ENCODE measurements at regions not wholly inside any gene's neighbourhood (a gene's known extent, or its start where the extent isn't known, plus 50 kb on each side); places are given as distances from the start of the nearest gene placed in this dataset.
A peak's percentile ranks its signal among the peaks of the same experiment; 100 is the strongest.

DNA sequence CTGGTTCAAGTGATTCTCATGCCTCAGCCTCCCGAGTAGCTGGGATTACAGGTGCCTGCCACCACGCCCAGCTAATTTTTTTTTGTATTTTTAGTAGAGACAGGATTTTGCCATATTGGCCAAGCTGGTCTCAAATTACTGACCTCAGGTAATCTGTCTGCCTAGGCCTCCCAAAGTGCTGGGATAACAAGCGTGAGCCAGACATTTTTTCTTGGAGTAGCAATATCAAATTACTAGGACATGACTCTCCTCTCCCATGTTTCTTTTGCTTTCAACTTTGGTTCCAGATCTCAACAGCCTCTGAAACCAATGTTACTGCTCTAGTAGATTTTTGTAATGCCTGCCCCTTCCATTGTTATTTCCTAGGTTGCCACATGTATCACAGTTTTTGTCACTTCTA lies 462.0 kb downstream of the GBE1 start:
- no peak for DNase-seq (ENCODE audit: low read depth in 1 of 2, low spot score in 1 of 2)
- in situ Hi-C loops (cut with HindIII; ENCODE audit: low pct_unique_long_range_greater_than_20kb, low sequenced_read_pairs) = no loop called here
- TF ChIP-seq JUND (IDR thresholded peaks at IDR 0.05; ENCODE audit: low read depth) = no peak

DNA sequence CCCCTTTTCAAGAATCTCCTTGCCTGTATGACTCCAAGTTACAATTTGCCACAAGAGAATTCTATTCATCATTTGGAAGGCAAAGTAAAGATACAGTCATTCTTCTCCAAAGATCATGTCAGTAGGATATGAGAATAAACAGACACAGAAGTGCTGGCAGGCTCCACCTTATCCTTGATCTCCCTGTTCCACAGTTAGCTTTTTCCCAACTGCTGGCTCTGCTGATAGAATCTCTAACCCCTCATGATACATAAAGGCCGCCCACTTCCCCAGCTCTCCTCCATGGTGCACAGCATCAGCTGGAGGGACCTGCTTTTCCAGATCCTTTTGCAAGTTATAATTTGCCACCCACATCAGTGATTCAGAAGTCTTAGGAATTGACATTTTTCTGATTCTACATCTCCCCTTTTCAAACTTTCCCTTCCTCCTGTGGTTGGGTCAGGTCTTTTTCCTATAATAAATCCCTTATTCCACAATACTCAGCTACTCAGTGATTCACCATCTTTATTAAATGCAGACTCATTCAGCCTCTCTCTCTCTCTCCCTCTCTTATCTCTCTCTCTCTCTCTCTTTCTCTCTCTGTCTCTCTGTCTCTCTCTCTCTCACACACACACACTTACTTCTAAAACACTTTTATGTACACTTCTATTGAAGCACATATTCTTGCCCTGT lies 465.4 kb downstream of the GBE1 start:
- DNase-seq (ENCODE audit: low read depth in 1 of 2, low spot score in 1 of 2) = peak in 1 of 2 experiments; percentile 0
- no peak for TF ChIP-seq JUND (IDR thresholded peaks at IDR 0.05; ENCODE audit: low read depth)
- in situ Hi-C loops (cut with HindIII; ENCODE audit: low pct_unique_long_range_greater_than_20kb, low sequenced_read_pairs) = no loop called here

DNA sequence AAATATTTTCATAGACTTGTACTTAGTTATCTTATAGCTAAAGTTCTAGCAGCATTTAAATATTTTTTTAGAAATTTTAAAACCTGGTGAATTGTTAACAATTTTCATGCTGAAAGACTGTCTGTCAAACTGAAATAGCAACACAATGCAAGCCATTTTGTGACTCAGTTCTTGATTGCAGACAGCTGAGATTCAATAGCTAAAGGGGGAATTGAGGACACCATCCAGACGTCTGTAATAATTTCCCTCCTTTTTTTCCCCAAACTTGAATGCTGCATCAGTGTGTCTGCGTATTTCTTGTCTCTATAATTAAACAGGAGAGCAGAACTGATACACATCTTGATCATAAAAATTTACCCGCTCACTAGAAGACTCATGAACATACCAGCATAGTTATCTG lies 468.3 kb downstream of the GBE1 start:
- in situ Hi-C loops (cut with HindIII; ENCODE audit: low pct_unique_long_range_greater_than_20kb, low sequenced_read_pairs) = no loop called here
- no peak for TF ChIP-seq JUND (IDR thresholded peaks at IDR 0.05; ENCODE audit: low read depth)
- DNase-seq (ENCODE audit: low read depth in 1 of 2, low spot score in 1 of 2) = no peak

DNA sequence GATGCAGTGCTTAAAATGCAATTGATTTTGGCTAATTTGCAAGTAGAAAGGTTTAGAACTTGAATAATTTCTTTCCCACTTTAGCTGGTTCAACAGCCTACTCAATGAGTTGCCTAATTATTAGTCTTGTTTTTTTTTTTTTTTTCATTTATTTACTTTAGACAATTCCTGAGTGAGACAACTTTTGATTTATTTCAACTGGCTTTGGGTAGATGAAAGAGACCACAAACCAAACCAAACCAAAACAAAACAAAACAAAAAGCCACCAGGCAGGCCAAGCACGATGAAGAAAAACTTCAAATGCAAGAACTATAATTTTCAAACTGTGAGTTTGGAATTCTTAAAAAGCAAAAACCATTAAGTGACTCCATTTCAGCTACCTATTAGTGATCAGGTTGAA lies 469.9 kb downstream of the GBE1 start:
- in situ Hi-C loops (cut with HindIII; ENCODE audit: low pct_unique_long_range_greater_than_20kb, low sequenced_read_pairs) = no loop called here
- TF ChIP-seq JUND (IDR thresholded peaks at IDR 0.05; ENCODE audit: low read depth) = no peak
- no peak for DNase-seq (ENCODE audit: low read depth in 1 of 2, low spot score in 1 of 2)

DNA sequence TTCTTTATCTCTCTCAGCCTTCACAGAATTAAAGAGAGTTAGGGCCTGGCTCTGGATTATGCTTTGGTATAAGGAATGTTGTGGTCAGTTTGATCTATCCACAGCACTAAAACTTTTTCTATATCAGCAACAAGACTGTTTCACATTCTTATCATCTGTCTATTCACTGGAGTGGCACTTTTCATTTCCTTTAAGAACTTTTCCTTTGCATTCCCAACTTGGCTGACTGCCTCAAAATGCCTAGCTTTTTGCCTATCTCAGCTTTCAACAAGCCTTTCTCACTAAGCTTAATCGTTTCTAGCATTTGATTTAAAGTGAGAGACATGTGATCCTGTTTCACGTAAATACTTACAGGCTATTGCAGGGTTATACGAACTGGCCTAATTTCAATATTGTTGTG lies 471.8 kb downstream of the GBE1 start:
- no peak for DNase-seq (ENCODE audit: low read depth in 1 of 2, low spot score in 1 of 2)
- in situ Hi-C loops (cut with HindIII; ENCODE audit: low pct_unique_long_range_greater_than_20kb, low sequenced_read_pairs) = no loop called here
- TF ChIP-seq JUND (IDR thresholded peaks at IDR 0.05; ENCODE audit: low read depth) = no peak

DNA sequence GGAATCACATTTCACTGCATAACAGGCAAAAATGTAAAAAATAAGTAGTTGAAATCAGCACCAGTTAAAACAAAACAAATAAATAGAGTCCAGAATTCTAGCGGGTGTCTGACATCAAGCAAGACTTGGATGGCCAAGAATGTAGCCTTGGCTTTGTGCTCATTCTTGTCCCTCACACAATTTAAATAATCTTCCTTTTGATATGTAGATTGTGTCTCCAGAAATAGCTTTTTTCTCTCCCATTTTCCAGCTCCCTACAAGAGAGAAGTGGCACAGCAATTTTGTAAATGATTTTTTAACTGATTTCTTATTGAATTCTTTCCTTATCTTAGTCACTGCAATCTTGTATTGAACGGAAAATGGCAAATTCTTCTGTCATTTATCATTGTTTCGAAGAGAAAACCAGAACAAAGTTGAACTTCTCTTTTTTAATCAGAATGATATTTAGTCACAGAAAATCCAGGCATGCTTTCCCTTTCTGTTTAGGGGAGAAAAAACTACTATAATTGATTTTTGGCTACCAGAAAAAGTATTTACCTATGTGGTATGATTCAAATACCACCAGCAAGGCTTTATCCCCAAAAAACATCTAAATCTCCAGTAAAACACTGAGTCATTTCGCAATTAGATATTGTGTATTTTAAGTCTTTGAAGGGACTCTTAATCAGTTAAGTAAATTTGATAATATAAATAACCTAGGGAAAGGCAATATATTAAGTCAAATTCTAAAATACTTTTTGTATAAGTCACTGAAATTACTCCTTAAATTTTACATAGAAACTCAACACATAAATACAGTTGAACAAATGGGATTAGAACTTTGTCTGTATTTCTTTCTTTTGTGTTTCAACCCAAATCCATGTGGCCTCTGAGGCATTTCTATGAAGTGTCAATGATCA lies 481.7 kb downstream of the GBE1 start:
- in situ Hi-C loops (cut with HindIII; ENCODE audit: low pct_unique_long_range_greater_than_20kb, low sequenced_read_pairs) = no loop called here

DNA sequence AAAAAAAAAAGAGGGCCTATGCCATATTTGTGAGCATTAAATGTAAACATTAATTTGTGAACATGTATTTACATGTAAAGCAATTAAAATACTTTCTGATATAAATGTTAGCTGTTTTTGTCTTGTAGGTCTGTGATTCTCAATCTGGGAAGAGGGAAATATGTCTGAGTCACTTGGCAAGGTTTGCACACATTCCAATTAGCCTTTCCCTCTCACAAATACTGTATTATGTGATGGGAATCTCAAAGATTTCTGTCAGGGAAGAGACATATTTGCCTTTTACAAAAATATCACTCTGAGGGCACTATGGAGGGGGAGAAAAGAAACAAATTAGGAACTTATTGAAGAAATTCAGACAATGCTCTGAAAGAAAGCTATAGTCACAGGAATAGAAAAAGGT lies 483.6 kb downstream of the GBE1 start:
- in situ Hi-C loops (cut with HindIII; ENCODE audit: low pct_unique_long_range_greater_than_20kb, low sequenced_read_pairs) = no loop called here

More for the DNA sequence above, 481.7 kb downstream of the GBE1 start:
- no peak for TF ChIP-seq JUND (IDR thresholded peaks at IDR 0.05; ENCODE audit: low read depth)
- DNase-seq (ENCODE audit: low read depth in 1 of 2, low spot score in 1 of 2) = no peak

DNA sequence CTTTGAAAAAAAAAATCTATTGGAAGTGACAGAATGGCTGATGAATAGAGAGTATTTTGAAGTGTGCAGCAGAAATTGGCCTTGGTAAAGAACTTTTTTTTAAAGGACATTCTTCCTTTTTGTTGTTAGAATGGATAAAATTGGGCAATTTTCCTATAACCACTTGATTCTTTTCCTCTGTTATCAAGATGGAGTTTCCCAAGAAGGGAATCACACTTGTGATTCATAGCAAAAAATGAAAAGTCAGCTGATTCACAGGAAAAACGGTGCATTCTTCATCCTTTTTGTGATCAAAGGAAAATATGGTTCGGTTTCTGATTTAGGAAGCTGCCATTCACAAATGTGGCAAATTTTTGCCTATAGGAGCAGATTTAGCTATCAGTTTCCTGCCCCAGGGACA lies 486.8 kb downstream of the GBE1 start:
- in situ Hi-C loops (cut with HindIII; ENCODE audit: low pct_unique_long_range_greater_than_20kb, low sequenced_read_pairs) = no loop called here
- TF ChIP-seq JUND (IDR thresholded peaks at IDR 0.05; ENCODE audit: low read depth) = no peak
- no peak for DNase-seq (ENCODE audit: low read depth in 1 of 2, low spot score in 1 of 2)

More for the DNA sequence above, 483.6 kb downstream of the GBE1 start:
- no peak for TF ChIP-seq JUND (IDR thresholded peaks at IDR 0.05; ENCODE audit: low read depth)
- no peak for DNase-seq (ENCODE audit: low read depth in 1 of 2, low spot score in 1 of 2)

DNA sequence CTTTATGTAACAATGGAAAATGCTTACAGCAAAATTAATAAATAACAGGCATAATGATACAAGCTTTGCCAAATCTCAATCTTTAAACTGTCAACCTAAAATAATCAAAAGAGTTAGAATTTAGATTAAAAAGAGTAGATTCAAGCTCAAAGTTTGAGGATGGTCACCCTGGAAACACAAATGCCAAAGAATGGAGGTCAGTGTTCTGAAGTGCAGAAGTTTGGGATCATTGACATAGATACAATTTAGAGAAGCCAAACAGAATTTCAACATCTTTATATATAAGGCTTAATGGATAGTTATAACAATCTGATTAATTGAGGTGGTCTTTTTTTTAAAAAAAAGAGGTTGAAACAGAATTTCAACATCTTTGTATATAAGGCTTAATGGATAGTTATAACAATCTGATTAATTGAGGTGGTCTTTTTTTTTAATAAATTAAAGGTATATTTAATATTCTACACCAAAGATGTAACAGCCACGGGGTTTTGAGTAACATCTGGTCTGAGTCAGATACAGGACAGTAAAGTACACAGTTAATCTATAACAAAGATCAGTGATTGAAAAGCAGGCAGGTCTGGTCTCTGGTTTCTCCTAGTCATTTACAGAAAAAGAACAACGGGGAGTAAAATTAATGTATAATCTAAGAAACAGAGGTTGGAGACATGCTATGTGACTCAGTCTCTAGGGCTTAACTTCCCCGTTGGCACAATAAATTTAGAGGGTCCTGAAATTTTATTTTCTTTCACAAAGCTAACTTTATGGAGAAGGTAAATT lies 490.7 kb downstream of the GBE1 start:
- no peak for TF ChIP-seq JUND (IDR thresholded peaks at IDR 0.05; ENCODE audit: low read depth)
- in situ Hi-C loops (cut with HindIII; ENCODE audit: low pct_unique_long_range_greater_than_20kb, low sequenced_read_pairs) = no loop called here
- no peak for DNase-seq (ENCODE audit: low read depth in 1 of 2, low spot score in 1 of 2)

DNA sequence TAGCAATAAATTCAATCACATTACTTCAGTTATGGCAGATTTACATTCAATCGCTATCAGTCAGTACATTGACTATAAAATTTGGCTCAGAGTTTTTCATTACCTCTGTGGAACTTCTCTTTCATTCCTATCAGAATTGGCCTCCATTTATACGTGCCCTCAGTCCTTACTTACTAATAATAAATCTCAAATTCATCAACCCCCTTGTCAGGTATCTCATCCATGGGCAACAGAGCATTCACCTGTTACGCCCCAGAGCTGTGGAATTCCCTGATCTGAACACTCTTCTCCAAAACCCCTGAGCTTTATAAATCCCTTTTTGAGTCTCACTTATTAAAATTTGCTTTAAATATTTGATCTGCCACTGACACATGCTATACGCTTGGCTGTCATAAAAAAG lies 492.9 kb downstream of the GBE1 start:
- in situ Hi-C loops (cut with HindIII; ENCODE audit: low pct_unique_long_range_greater_than_20kb, low sequenced_read_pairs) = no loop called here
- TF ChIP-seq JUND (IDR thresholded peaks at IDR 0.05; ENCODE audit: low read depth) = no peak
- DNase-seq (ENCODE audit: low read depth in 1 of 2, low spot score in 1 of 2) = no peak

DNA sequence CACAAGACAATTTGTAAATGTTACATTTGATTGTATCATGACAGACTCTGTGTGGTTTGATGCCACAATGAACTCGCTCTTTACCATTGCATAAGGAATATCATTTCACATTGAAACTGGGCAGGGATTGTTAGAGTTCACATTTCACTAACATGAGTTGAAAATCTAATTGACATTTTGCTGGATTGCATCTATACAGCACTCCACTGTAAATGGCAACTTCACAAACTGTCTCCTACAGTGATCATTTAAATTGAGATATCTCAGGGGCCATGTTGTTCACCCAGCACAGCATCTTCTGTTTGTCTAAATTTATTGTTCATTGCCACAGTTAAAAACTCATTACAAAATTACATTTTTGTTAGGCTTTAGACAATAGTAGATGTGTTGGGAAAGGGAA lies 499.4 kb downstream of the GBE1 start:
- DNase-seq (ENCODE audit: low read depth in 1 of 2, low spot score in 1 of 2) = no peak
- in situ Hi-C loops (cut with HindIII; ENCODE audit: low pct_unique_long_range_greater_than_20kb, low sequenced_read_pairs) = no loop called here
- TF ChIP-seq JUND (IDR thresholded peaks at IDR 0.05; ENCODE audit: low read depth) = no peak

DNA sequence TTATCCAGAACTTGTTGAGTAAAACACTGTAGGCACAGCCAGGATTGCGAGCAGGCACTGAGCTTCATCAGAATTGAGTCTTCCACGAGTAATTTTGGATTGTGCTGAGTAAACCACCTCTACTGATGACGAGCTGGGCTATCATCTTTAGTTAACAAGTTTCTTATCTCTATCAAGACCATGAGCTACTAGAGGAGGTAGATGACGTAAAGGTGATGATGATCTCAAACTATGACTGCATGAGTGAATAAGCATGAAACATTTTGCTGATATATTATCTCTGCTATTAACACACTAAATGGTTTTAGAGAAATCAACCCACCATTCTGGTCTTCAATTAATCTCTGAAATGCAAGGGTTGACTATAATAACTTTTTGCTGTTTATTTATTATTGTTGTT lies 506.0 kb downstream of the GBE1 start:
- in situ Hi-C loops (cut with HindIII; ENCODE audit: low pct_unique_long_range_greater_than_20kb, low sequenced_read_pairs) = no loop called here
- DNase-seq (ENCODE audit: low read depth in 1 of 2, low spot score in 1 of 2) = no peak
- TF ChIP-seq JUND (IDR thresholded peaks at IDR 0.05; ENCODE audit: low read depth) = no peak

DNA sequence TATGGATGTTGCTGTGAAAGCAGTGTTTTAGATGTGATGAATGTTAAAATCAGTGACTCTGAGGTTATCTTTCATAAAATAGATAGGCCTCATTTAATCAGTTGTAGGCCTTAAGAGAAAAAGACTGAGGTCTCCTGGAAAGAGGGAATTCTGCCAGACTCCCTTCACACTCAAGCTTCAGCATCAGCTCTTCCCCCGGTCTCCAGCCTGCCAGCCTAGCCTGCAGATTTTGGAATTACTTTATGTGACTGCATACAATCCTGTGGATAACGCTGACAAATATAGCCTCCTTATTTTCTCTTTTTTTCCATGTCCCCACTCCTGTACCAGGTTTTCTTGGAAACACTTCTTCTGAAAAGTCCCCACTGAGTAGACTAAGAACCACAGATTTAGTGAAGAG lies 510.3 kb downstream of the GBE1 start:
- in situ Hi-C loops (cut with HindIII; ENCODE audit: low pct_unique_long_range_greater_than_20kb, low sequenced_read_pairs) = no loop called here
- TF ChIP-seq JUND (IDR thresholded peaks at IDR 0.05; ENCODE audit: low read depth) = no peak
- no peak for DNase-seq (ENCODE audit: low read depth in 1 of 2, low spot score in 1 of 2)
